HG02610 (cell line): ENCODE measurements at regions not wholly inside any gene's neighbourhood (a gene's known extent, or its start where the extent isn't known, plus 50 kb on each side); places are given as distances from the start of the nearest gene placed in this dataset.
"Not testable (repeated sequence)": the region's sequence is repeated elsewhere in the genome, so short reads cannot be mapped to it uniquely, and the experiment has no call there.

Experiments
- ATAC-seq: cut with Tn5 transposase; IDR thresholded peaks from one replicate; pipeline ENCODE4 v1.9.1; 2021; ENCODE audit warnings: mild to moderate bottlenecking, moderate library complexity; ENCODE audit not compliant: unreplicated experiment

GRCh38 chr2:62335612-62336011 lies 139.7 kb downstream of the B3GNT2 start:
- no peak for ATAC-seq

- ATAC-seq = peak; percentile 76
These were observed 138.6 kb downstream of the B3GNT2 start for GRCh38 chr2:62334440-62335058.

DNA sequence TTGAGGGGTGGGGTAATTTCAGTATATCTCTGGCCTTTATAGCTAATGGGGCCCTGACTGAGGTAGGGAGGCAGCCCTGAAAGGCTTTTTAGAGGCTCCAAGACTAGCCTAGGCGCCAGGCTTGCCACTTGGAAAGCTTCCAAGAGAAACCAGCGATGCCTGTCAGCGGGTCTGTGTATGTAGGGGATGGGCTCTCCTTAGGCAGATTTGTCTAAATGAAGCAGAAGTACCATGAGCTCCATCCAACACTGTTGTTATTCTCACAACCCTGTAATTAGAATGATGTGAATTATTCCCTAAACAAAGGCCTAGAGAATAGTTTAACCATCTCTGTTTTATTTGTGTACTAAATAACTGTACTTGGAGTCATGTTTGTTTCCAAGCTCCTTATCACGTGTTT lies 138.1 kb downstream of the B3GNT2 start:
- ATAC-seq = no peak

DNA sequence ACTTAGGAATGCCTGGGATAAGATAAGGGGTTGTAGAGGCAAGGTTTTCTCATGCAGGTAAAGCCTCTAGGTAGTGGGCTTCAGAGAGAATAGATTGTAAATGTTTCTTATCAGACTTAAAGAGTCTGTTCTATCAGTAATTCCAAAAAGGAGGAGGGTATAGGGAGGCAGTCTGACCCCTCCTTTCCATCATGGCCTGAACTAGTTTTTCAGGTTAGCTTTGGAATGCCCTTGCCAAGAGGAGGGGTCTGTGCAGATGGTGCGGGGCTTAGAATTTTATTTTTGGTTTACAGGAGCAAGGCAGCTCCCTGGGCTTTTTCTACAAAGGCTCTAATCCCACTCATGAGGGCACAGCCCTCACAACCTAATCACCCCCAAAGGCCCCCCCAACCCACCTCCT lies 135.0 kb downstream of the B3GNT2 start:
- no peak for ATAC-seq

DNA sequence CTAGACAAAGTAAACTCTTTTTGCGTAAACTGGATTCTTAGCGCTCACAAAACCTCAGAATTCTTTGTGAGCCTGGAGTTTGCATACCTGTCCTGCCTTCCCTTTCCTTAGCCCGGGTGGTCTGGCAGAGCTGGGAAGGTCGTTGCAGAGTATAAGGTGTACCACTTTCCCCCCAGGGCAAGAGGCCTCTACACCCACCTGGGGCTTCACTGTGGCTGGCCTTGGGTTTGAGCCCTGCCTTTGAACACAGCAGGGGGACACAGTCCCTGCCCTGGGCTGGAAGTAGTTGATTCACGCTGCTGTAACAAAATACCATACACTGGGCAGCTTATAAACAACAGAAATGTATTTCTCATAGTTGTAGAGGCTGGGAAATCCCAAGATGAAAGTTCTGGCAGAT lies 133.9 kb downstream of the B3GNT2 start:
- ATAC-seq = no peak

DNA sequence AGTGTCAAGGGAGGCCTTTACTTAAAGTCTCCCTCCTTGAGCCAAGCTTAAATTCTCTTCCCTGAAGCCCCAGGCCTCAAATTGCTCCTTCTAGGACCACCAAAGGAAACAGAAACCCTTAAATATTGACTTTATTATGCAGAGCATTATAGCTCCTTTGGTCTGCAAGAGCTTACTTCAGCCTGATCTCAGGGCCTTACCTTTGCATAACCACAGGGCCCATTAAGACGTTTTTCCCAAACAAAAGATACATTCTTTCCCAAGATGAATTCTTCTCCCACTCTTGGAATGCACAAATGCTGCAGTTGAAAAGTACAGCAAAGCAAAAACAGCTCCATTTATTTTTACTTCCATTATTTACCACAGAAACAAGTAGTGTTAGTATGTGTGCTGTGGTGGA lies 130.8 kb downstream of the B3GNT2 start:
- no peak for ATAC-seq

GRCh38 chr2:62325398-62325797 lies 129.5 kb downstream of the B3GNT2 start:
- ATAC-seq = no peak

- peak; percentile 69 for ATAC-seq
These were observed 125.7 kb downstream of the B3GNT2 start for GRCh38 chr2:62321380-62322289.

GRCh38 chr2:62320657-62321357 lies 124.9 kb downstream of the B3GNT2 start:
- no peak for ATAC-seq

DNA sequence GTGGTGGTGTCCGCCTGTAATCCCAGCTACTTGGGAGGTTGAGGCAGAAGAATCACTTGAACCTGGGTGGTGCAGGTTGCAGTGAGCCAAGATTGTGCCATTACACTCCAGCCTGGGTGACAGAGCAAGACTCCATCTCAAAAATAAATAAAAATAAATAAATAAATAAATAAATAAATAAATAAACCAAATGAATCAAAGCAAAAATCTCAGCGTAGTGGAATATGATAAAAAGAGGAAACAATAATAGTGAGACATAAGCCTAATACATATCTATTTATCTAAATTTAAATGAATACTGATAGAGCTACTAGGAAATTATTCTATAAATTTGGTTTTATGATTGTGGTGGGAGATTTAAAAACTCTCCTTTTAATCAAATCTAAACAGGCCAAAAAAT lies 124.2 kb downstream of the B3GNT2 start:
- not testable (repeated sequence) for ATAC-seq

GRCh38 chr2:62319070-62319469 lies 123.2 kb downstream of the B3GNT2 start:
- no peak for ATAC-seq

DNA sequence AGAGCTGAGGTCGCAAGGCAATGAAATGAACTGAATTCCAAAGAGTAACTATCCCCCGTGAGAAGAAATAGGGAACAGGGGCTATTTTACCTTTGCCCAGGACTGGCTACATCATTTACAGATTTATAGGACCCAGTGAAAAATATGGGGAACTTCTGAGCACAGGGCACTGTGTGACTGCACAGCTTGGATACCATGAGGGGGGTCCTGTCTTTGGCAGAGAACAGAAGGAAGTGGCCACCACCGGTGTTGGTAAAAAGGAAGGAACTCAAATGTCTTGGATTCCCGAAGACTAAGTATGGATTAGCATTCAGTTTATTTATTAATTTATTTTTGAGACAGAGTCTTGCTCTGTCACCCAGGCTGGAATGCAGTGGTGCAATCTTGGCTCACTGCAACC lies 119.6 kb downstream of the B3GNT2 start:
- ATAC-seq = no peak

DNA sequence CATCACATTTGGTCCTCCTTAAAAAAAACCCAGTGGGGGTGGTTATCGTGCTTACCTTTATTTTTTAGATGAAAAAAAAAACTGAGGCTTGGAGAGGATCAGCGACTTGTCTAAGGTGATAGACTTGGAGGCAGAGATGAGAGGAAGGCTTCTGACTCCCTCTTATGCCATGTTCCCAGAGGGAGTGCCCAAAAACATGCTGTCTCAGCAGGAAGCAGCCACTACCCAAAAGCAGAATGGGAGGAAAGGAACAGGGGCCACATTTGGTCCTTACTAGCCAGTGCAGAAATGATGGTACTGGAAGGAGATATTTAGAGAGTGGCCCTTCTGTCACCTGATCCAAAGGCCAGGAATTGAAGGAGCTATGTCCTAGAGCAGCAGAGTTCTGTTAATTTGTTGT lies 118.4 kb downstream of the B3GNT2 start:
- ATAC-seq = no peak

- peak; percentile 74 for ATAC-seq
These were observed 117.7 kb downstream of the B3GNT2 start for GRCh38 chr2:62313449-62314227.

GRCh38 chr2:62309465-62310091 lies 113.7 kb downstream of the B3GNT2 start:
- ATAC-seq = peak; percentile 51

- ATAC-seq = no peak
These were observed 113.2 kb downstream of the B3GNT2 start for GRCh38 chr2:62309081-62309464.

GRCh38 chr2:62307469-62308389 lies 111.8 kb downstream of the B3GNT2 start:
- ATAC-seq = no peak

DNA sequence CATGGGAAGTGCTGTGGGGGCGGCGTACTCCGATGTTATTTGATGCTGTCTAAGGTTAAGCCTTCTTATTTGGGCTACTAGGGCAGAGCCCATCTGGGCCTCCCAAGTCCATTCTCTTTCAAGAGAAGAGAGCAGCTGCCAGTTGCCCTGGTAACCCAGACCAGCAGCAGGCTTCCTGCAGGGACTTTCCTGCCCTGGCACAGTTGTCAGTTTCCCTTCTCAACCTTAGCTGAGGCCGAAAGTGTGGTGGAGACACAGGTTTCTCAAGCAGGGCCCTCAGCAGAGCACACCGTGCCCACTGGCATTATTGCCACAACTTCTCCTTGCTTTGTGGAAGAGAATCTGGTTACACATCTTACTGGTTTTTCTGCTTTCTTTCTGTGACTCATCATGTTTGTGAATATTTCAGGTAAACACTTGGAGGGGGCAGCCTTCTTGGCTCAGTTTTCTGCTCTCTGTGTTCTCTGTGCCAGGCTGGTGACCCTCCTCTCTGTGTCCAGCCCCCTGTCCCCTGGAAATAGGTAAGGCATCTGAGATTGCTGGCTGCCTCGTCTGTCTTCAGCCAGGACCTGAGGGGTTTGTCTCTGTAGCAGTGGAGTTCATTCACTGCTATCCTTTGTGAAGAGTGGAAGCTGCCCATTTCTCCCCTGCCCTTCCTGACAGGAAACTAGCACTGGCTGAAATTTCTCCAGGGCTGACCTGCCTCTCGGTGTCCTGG lies 111.0 kb downstream of the B3GNT2 start:
- no peak for ATAC-seq
